Large intestine (tissue), 3 donors: ENCODE measurements at regions not wholly inside any gene's neighbourhood (a gene's known extent, or its start where the extent isn't known, plus 50 kb on each side); places are given as distances from the start of the nearest gene placed in this dataset.
"Not testable (repeated sequence)": the region's sequence is repeated elsewhere in the genome, so short reads cannot be mapped to it uniquely, and the experiment has no call there.

Source experiments
- DNase-seq, 2 donors: peaks; one replicate each; pipeline versions ENCODE4 v3.0.0 to v3.0.0-alpha.2; 2013
- H3K27ac ChIP-seq: one replicate; pipeline ENCODE4 v1.5.1; 2013; ENCODE audit warnings: low read length
- H3K27me3 ChIP-seq: 2 replicates; pipeline ENCODE4 v1.6.1; 2013; ENCODE audit warnings: low read length; ENCODE audit not compliant: control insufficient read depth, insufficient read depth
- H3K36me3 ChIP-seq: 2 replicates; pipeline ENCODE4 v1.6.1; 2013; ENCODE audit warnings: low read length; ENCODE audit not compliant: control insufficient read depth, insufficient read depth
- H3K4me1 ChIP-seq: one replicate; pipeline ENCODE4 v1.6.1; 2013; ENCODE audit warnings: low read length; ENCODE audit not compliant: control insufficient read depth, insufficient read depth
- H3K4me3 ChIP-seq: one replicate; pipeline ENCODE4 v1.5.1; 2013; ENCODE audit warnings: low read length
- H3K9me3 ChIP-seq: one replicate; pipeline ENCODE4 v1.6.1; 2013; ENCODE audit warnings: mild to moderate bottlenecking, low read depth, low read length, moderate library complexity; ENCODE audit not compliant: control insufficient read depth
- WGBS: methylation state at CpG from one replicate; pipeline ENCODE4 v1.1.5; 2013; ENCODE audit warnings: low lambda C conversion rate; ENCODE audit not compliant: insufficient coverage; 5-methylcytosine and 5-hydroxymethylcytosine counted together

DNA sequence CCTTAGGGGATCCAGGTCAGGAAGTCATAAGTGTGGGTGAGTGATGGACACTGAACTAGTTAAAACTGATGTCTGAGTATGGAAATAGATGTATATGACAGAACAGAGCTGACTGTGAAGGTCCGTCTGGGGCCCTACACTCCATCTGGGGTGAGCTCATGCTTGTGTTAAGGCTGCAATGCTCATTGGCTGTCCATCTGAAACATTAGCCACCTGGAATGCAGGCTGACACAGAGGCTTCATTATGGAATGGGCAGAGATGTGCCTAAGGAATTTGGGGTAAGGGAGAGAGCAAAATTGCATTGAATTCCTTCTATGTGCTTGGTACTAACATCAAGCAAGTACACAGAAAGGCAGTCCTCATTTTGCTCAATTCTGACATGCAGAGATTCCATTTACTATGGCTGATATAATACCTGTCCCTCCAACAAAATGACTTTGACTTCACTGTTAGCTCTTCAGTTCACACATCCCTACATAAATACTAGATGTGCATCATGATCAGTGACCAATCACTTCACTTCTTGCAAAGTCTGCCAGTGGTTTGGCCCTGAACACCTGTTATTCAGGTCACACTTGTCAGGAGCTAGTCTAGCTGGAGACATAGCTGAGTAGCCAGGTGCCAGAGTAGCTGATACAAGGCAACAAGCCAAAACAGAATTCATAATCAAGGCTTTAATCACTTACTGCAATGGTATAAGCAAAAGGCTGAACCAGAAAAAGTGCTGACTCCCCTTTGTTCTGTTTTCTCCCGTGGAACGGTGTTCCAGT is 128.9 kb upstream of the VWC2 start:
- no peaks in the 10 kb centered on the region for H3K36me3 ChIP-seq
- H3K9me3 ChIP-seq, result no peaks in the 10 kb centered on the region
- 100% methylated on average over 2 of the region's 3 CpGs for WGBS
- no peaks in the 10 kb centered on the region for H3K4me1 ChIP-seq
- H3K27me3 ChIP-seq, result no peaks in the 10 kb centered on the region
- H3K4me3 ChIP-seq, result no peak overlapping the region
- no peak for DNase-seq
- no peak overlapping the region for H3K27ac ChIP-seq

- 100% methylated on average over 1 of the region's 3 CpGs for WGBS
- no peaks in the 10 kb centered on the region for H3K27me3 ChIP-seq
Measured at GRCh38 chr7:49645296-49645695, 128.1 kb upstream of the VWC2 start.

GRCh38 chr7:49660170-49660783 is 113.2 kb upstream of the VWC2 start:
- Histone ChIP-seq H3K4me1 (no peaks in the 10 kb centered on the region), H3K9me3 (no peaks in the 10 kb centered on the region), H3K4me3 (no peak overlapping the region), H3K36me3 (no peaks in the 10 kb centered on the region), H3K27ac (no peak overlapping the region), H3K27me3 (no peaks in the 10 kb centered on the region)
- WGBS, result 63% methylated on average over 2 of the region's 3 CpGs
- no peak for DNase-seq

More at GRCh38 chr7:49645296-49645695, 128.1 kb upstream of the VWC2 start:
- Histone ChIP-seq H3K9me3 (no peaks in the 10 kb centered on the region), H3K27ac (no peak overlapping the region), H3K4me1 (no peaks in the 10 kb centered on the region), H3K4me3 (no peak overlapping the region), H3K36me3 (no peaks in the 10 kb centered on the region)
- no peak for DNase-seq

DNA sequence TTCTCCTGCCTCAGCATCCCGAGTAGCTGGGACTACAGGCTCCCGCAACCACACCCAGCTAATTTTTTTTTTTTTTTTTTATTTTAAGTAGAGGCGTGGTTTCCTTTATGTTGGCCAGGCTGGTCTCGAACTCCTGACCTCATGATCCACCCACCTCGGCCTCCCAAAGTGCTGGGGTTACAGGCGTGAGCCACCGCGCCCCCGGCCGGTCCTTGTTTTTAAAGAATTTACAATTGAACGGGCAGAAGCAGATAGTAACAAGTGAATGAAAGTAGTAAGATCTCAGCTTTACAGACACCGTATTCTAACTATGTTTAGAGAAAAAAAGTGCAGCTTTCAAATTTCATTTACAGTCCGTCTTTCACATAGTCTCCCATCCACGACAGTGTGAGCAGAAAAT is 112.5 kb upstream of the VWC2 start:
- Histone ChIP-seq H3K4me1 (no peaks in the 10 kb centered on the region), H3K27ac (no peak overlapping the region), H3K27me3 (no peaks in the 10 kb centered on the region), H3K36me3 (no peaks in the 10 kb centered on the region), H3K9me3 (no peaks in the 10 kb centered on the region), H3K4me3 (no peak overlapping the region)
- WGBS, result 100% methylated on average over 2 of the region's 14 CpGs
- DNase-seq, result no peak

DNA sequence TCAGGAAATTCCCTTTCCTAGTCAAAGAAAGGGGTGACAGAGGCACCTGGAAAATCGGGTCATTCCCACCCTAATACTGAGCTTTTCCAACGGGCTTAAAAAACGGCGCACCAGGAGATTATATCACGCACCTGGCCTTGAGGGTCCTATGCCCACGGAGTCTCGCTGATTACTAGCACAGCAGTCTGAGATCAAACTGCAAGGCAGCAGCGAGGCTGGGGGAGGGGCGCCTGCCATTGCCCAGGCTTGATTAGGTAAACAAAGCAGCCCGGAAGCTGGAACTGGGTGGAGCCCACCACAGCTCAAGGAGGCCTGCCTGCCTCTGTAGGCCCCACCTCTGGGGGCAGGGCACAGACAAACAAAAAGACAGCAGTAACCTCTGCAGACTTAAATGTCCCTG is 107.5 kb upstream of the VWC2 start:
- not testable (repeated sequence) for H3K36me3 ChIP-seq, H3K27me3 ChIP-seq, H3K4me3 ChIP-seq, DNase-seq, H3K4me1 ChIP-seq, H3K9me3 ChIP-seq, H3K27ac ChIP-seq
- WGBS, result no CpG with 5 or more reads among the region's 10 CpGs

GRCh38 chr7:49666764-49667163 is 106.7 kb upstream of the VWC2 start:
- H3K36me3 ChIP-seq, result no peaks in the 10 kb centered on the region
- H3K4me1 ChIP-seq, result no peaks in the 10 kb centered on the region
- H3K9me3 ChIP-seq, result no peaks in the 10 kb centered on the region
- H3K27ac ChIP-seq, result no peak overlapping the region
- no peaks in the 10 kb centered on the region for H3K27me3 ChIP-seq
- DNase-seq, result no peak
- WGBS, result no CpG with 5 or more reads among the region's 1 CpG
- H3K4me3 ChIP-seq, result no peak overlapping the region

GRCh38 chr7:49669285-49669684 is 104.2 kb upstream of the VWC2 start:
- WGBS, result no CpG with 5 or more reads among the region's 1 CpG
- H3K4me3 ChIP-seq, result no peak overlapping the region
- no peak for DNase-seq
- H3K27me3 ChIP-seq, result no peaks in the 10 kb centered on the region
- H3K27ac ChIP-seq, result no peak overlapping the region
- H3K9me3 ChIP-seq, result no peaks in the 10 kb centered on the region
- H3K4me1 ChIP-seq, result no peaks in the 10 kb centered on the region
- no peaks in the 10 kb centered on the region for H3K36me3 ChIP-seq

GRCh38 chr7:49669692-49670260 is 103.7 kb upstream of the VWC2 start:
- H3K4me3 ChIP-seq, result no peak overlapping the region
- 90% methylated on average over 2 of the region's 16 CpGs for WGBS

GRCh38 chr7:49670991-49671390 is 102.4 kb upstream of the VWC2 start:
- no peak overlapping the region for H3K4me3 ChIP-seq
- H3K9me3 ChIP-seq, result no peaks in the 10 kb centered on the region
- no peaks in the 10 kb centered on the region for H3K27me3 ChIP-seq
- H3K36me3 ChIP-seq, result no peaks in the 10 kb centered on the region
- H3K4me1 ChIP-seq, result no peaks in the 10 kb centered on the region
- WGBS, result 100% methylated on average over 1 of the region's 4 CpGs
- no peak overlapping the region for H3K27ac ChIP-seq
- no peak for DNase-seq

More at GRCh38 chr7:49669692-49670260, 103.7 kb upstream of the VWC2 start:
- Histone ChIP-seq H3K27me3 (no peaks in the 10 kb centered on the region), H3K4me1 (no peaks in the 10 kb centered on the region), H3K9me3 (no peaks in the 10 kb centered on the region), H3K36me3 (no peaks in the 10 kb centered on the region), H3K27ac (no peak overlapping the region)
- no peak for DNase-seq

DNA sequence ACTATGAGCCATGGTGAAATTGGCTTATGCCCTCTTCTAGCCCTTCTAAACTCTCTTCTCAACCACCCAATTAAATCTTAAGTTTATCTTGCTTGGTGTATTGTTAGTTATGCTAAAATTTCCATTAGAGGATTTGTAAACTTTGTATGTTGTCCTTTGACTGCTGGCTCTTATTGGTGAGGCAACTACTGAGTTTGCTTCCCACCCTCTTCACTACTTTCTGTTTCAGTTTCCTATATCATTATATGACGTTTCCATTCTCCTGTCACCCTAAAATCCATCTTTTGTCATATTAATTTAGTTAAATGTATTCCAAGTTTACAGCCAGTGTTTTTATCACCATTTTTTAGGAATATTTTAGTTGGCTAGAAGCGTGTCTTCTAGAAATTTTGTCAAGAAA is 80.9 kb upstream of the VWC2 start:
- WGBS, result 78% methylated on average over 2 of the region's 2 CpGs
- H3K9me3 ChIP-seq, result no peaks in the 10 kb centered on the region
- H3K36me3 ChIP-seq, result no peaks in the 10 kb centered on the region
- DNase-seq, result no peak
- no peak overlapping the region for H3K4me3 ChIP-seq
- H3K27me3 ChIP-seq, result no peaks in the 10 kb centered on the region
- no peaks in the 10 kb centered on the region for H3K4me1 ChIP-seq
- H3K27ac ChIP-seq, result no peak overlapping the region
